Esophagus squamous epithelium (tissue), 4 donors: ENCODE measurements at regions not wholly inside any gene's neighbourhood (a gene's known extent, or its start where the extent isn't known, plus 50 kb on each side); places are given as distances from the start of the nearest gene placed in this dataset.

Experiments used
- POLR2A ChIP-seq, 4 donors: fragments of 450-650 bp; IDR thresholded peaks; one replicate each; pipeline ENCODE4 v1.6.1; 2017; ENCODE audit warnings: antibody characterized with exemption in 4 of 4, mild to moderate bottlenecking in 4 of 4, moderate library complexity in 3 of 4
- TF ChIP-seq, protein P1 (sequence below), 6 experiments: fragments of 450-650 bp in 4 of 6; fragments of 200-600 bp in 2 of 6; sonication (generic) in 2 of 6; IDR thresholded peaks; one replicate each; pipeline ENCODE4 v1.5.1; 2016 to 2019; ENCODE audit warnings: antibody characterized with exemption in 6 of 6, mild to moderate bottlenecking in 4 of 6, moderate library complexity in 4 of 6

- TF ChIP-seq, protein P1, sequence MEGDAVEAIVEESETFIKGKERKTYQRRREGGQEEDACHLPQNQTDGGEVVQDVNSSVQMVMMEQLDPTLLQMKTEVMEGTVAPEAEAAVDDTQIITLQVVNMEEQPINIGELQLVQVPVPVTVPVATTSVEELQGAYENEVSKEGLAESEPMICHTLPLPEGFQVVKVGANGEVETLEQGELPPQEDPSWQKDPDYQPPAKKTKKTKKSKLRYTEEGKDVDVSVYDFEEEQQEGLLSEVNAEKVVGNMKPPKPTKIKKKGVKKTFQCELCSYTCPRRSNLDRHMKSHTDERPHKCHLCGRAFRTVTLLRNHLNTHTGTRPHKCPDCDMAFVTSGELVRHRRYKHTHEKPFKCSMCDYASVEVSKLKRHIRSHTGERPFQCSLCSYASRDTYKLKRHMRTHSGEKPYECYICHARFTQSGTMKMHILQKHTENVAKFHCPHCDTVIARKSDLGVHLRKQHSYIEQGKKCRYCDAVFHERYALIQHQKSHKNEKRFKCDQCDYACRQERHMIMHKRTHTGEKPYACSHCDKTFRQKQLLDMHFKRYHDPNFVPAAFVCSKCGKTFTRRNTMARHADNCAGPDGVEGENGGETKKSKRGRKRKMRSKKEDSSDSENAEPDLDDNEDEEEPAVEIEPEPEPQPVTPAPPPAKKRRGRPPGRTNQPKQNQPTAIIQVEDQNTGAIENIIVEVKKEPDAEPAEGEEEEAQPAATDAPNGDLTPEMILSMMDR (IDR thresholded peaks at IDR 0.05) = no peak
- TF ChIP-seq POLR2A (IDR thresholded peaks at IDR 0.05) = no peak
These were observed 720.5 kb upstream of the ATXN7L3B start for GRCh38 chr12:73817161-73817560.
